ENCODE measurements at regions not wholly inside any gene's neighbourhood (a gene's known extent, or its start where the extent isn't known, plus 50 kb on each side); places are given as distances from the start of the nearest gene placed in this dataset.

DNA sequence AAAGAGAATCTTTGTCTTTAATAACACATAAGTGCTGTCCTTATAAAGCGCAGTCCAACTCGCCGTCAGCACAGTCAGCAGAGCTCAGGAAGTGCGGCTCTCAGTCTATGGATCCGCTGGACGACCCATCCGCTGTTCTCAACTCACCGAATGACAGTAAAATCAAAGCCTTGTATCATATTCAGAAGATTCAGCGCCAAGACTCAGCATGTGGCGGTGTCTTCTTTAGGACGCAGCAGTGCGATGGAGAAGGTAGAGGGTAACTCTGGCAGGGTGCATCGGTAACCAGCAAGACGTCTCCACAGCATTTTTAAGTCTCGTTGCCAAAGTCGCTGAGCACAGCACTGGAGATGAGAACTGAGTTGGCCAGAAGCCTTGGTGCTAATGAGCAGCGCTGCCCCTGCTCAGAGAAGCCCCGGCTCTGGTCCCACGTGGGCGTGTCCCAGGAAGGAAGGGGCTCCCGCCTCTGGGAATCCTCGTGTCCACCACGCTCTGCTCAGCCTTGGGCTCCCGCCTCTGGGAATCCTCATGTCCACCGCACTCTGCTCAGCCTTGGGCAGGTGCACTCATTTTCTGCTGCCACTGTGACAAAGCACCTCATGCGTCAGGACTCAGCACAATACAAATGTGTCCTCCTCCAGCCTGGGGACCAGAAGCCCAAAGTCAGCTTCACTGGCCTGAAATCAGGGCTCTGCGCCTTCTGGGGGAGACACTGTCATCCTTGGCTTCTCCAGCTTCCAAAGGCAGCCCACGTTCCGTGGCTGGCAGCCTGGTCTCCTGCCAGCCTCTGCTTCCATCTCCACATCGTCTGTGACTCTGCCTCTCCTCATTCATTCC is 238.0 kb upstream of the SALL3 start:
- no peak overlapping the region for H3K4me3 ChIP-seq (ENCODE audit: insufficient read depth in 1 of 2, low read depth in 1 of 2, low read length in 2 of 2)
- H3K23ac ChIP-seq (ENCODE audit: low read length in 2 of 2), result no peak overlapping the region
- no peak overlapping the region for H2BK5ac ChIP-seq (ENCODE audit: low read depth, low read length, poor library complexity, severe bottlenecking)

DNA sequence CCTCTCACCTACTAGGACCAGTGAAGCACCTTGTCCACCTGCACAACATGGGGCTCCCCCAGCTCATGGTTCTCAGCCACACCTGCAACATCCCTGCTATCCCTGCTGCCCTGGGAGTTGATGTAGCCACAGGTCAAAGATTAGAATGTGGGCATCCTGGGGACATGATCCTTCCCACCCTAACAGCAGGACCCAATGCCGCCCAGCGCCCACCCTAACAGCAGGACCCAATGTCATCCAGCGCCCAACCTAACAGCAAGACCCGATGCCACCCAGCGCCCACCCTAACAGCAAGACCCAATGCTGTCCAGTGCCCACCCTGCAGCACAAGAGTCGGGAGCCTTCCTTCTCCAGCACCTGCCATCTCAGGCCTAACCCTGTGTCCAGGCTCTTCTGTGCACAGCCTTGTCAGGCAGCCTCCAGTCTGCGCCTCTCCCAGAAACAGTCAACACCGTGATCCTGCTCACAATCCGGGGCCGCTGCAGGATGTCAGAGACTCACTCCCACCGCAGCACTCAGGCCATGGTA is 237.3 kb upstream of the SALL3 start:
- Histone ChIP-seq H3K14ac (ENCODE audit: low read length in 2 of 2) (no peak overlapping the region), H4K8ac (ENCODE audit: low read length) (no peak overlapping the region), H2BK15ac (ENCODE audit: low read depth, poor library complexity, severe bottlenecking) (no peak overlapping the region), H4K91ac (ENCODE audit: low read length) (no peak overlapping the region), H3K4ac (ENCODE audit: low read depth in 1 of 2, low read length in 2 of 2) (no peak overlapping the region), H2AK5ac (ENCODE audit: low read length, severe bottlenecking) (no peak overlapping the region), H3K4me3 (ENCODE audit: insufficient read depth in 1 of 2, low read depth in 1 of 2, low read length in 2 of 2) (no peak overlapping the region), H2BK5ac (ENCODE audit: low read depth, low read length, poor library complexity, severe bottlenecking) (no peak overlapping the region), H3K27me3 (ENCODE audit: control insufficient read depth in 1 of 2, insufficient read depth in 1 of 2, low read length in 2 of 2) (no peaks in the 10 kb centered on the region), H3K9ac (ENCODE audit: low read length) (no peak overlapping the region), H2BK12ac (ENCODE audit: low read length in 2 of 2) (no peak overlapping the region), H3K18ac (ENCODE audit: low read depth in 1 of 2, low read length in 2 of 2) (no peak overlapping the region), H3K79me1 (replicated peaks; ENCODE audit: low read length, poor library complexity, severe bottlenecking) (no peaks in the 10 kb centered on the region), H3K4me1 (ENCODE audit: control insufficient read depth, insufficient read depth, low read depth, low read length) (no peaks in the 10 kb centered on the region), H2BK120ac (ENCODE audit: low read depth, low read length) (no peak overlapping the region), H3K23ac (ENCODE audit: low read length in 2 of 2) (no peak overlapping the region), H3K4me2 (ENCODE audit: low read length, poor library complexity, severe bottlenecking) (no peak overlapping the region), H3K9me3 (ENCODE audit: control insufficient read depth, low read length) (peaks cover 5% of the 10 kb centered on the region), H3K36me3 (ENCODE audit: control insufficient read depth in 1 of 2, insufficient read depth in 2 of 2, low read depth in 1 of 2, low read length in 2 of 2) (no peaks in the 10 kb centered on the region), H2AFZ (ENCODE audit: low read depth, low read length) (no peak overlapping the region), H3K27ac (ENCODE audit: low read length, poor library complexity, severe bottlenecking) (no peak overlapping the region)
- DNase-seq, result no peak
- 79% methylated on average over 11 of the region's 11 CpGs for WGBS

More for the DNA sequence above, 238.0 kb upstream of the SALL3 start:
- H2BK12ac ChIP-seq (ENCODE audit: low read length in 2 of 2), result no peak overlapping the region
- no peak overlapping the region for H3K18ac ChIP-seq (ENCODE audit: low read depth in 1 of 2, low read length in 2 of 2)
- no peak overlapping the region for H2BK15ac ChIP-seq (ENCODE audit: low read depth, poor library complexity, severe bottlenecking)
- H2BK120ac ChIP-seq (ENCODE audit: low read depth, low read length), result no peak overlapping the region
- no peaks in the 10 kb centered on the region for H3K27me3 ChIP-seq (ENCODE audit: control insufficient read depth in 1 of 2, insufficient read depth in 1 of 2, low read length in 2 of 2)
- no peaks in the 10 kb centered on the region for H3K36me3 ChIP-seq (ENCODE audit: control insufficient read depth in 1 of 2, insufficient read depth in 2 of 2, low read depth in 1 of 2, low read length in 2 of 2)
- no peak overlapping the region for H4K8ac ChIP-seq (ENCODE audit: low read length)
- H3K9me3 ChIP-seq (ENCODE audit: control insufficient read depth, low read length), result peaks cover 5% of the 10 kb centered on the region
- no peak overlapping the region for H3K14ac ChIP-seq (ENCODE audit: low read length in 2 of 2)
- no peak overlapping the region for H2AFZ ChIP-seq (ENCODE audit: low read depth, low read length)
- no peak overlapping the region for H3K9ac ChIP-seq (ENCODE audit: low read length)
- H3K79me1 ChIP-seq (replicated peaks; ENCODE audit: low read length, poor library complexity, severe bottlenecking), result no peaks in the 10 kb centered on the region
- no peak overlapping the region for H3K4me2 ChIP-seq (ENCODE audit: low read length, poor library complexity, severe bottlenecking)
- H3K27ac ChIP-seq (ENCODE audit: low read length, poor library complexity, severe bottlenecking), result no peak overlapping the region
- H3K4me1 ChIP-seq (ENCODE audit: control insufficient read depth, insufficient read depth, low read depth, low read length), result no peaks in the 10 kb centered on the region
- WGBS, result 81% methylated on average over 30 of the region's 30 CpGs
- no peak overlapping the region for H3K4ac ChIP-seq (ENCODE audit: low read depth in 1 of 2, low read length in 2 of 2)
- DNase-seq, result no peak
- H4K91ac ChIP-seq (ENCODE audit: low read length), result no peak overlapping the region
- H2AK5ac ChIP-seq (ENCODE audit: low read length, severe bottlenecking), result no peak overlapping the region

DNA sequence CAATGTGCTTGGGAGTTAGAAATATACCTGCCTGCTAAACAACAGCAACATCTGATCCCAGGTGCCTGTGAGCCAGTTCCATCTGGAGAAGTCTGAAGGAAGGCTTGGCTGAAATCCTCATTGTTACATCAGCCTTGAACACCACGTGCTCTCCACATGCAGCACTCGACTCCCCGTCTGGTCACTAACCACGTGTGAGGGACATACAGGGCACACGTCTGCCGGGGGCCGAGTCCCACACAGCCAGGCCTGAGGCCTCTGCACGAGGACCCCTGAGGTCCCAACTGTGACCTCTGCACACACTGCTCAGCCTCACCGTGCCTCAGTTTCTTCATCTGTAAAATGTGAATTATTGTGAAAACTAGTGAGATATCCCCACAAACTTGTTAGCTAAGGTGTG is 236.5 kb upstream of the SALL3 start:
- Histone ChIP-seq H2AK5ac (ENCODE audit: low read length, severe bottlenecking) (no peak overlapping the region), H3K9ac (ENCODE audit: low read length) (no peak overlapping the region), H2BK5ac (ENCODE audit: low read depth, low read length, poor library complexity, severe bottlenecking) (no peak overlapping the region), H3K27me3 (ENCODE audit: control insufficient read depth in 1 of 2, insufficient read depth in 1 of 2, low read length in 2 of 2) (no peaks in the 10 kb centered on the region), H2BK12ac (ENCODE audit: low read length in 2 of 2) (no peak overlapping the region), H3K27ac (ENCODE audit: low read length, poor library complexity, severe bottlenecking) (no peak overlapping the region), H3K23ac (ENCODE audit: low read length in 2 of 2) (no peak overlapping the region), H2AFZ (ENCODE audit: low read depth, low read length) (no peak overlapping the region), H3K4ac (ENCODE audit: low read depth in 1 of 2, low read length in 2 of 2) (no peak overlapping the region), H3K4me1 (ENCODE audit: control insufficient read depth, insufficient read depth, low read depth, low read length) (no peaks in the 10 kb centered on the region), H3K79me1 (replicated peaks; ENCODE audit: low read length, poor library complexity, severe bottlenecking) (no peaks in the 10 kb centered on the region), H3K4me3 (ENCODE audit: insufficient read depth in 1 of 2, low read depth in 1 of 2, low read length in 2 of 2) (no peak overlapping the region), H3K36me3 (ENCODE audit: control insufficient read depth in 1 of 2, insufficient read depth in 2 of 2, low read depth in 1 of 2, low read length in 2 of 2) (no peaks in the 10 kb centered on the region), H3K18ac (ENCODE audit: low read depth in 1 of 2, low read length in 2 of 2) (no peak overlapping the region), H4K8ac (ENCODE audit: low read length) (no peak overlapping the region), H4K91ac (ENCODE audit: low read length) (no peak overlapping the region), H2BK15ac (ENCODE audit: low read depth, poor library complexity, severe bottlenecking) (no peak overlapping the region), H2BK120ac (ENCODE audit: low read depth, low read length) (no peak overlapping the region), H3K9me3 (ENCODE audit: control insufficient read depth, low read length) (peaks cover 5% of the 10 kb centered on the region), H3K14ac (ENCODE audit: low read length in 2 of 2) (no peak overlapping the region), H3K4me2 (ENCODE audit: low read length, poor library complexity, severe bottlenecking) (no peak overlapping the region)
- 91% methylated on average over 6 of the region's 9 CpGs for WGBS
- no peak for DNase-seq

DNA sequence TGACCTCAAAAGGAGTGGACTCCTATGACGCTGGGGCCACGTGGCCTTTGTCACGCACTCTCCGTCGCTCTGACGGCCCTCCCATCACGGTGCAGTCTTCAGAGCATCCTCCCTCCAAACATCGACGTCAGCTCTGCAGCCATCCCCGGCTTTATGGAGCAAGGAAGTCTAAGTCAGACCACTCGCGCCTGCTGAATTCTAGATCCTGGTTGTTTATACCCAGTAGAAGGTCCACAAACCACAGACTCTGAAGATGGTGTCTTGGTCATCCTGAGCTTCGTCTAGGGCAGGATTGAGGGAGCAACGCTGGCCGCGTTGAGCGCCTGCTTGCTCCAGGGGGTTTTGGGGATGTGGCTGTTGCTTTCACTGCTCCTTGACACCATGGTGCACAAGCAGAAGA is 228.0 kb upstream of the SALL3 start:
- Histone ChIP-seq H3K4me3 (ENCODE audit: insufficient read depth in 1 of 2, low read depth in 1 of 2, low read length in 2 of 2) (no peak overlapping the region), H2BK15ac (ENCODE audit: low read depth, poor library complexity, severe bottlenecking) (no peak overlapping the region), H3K79me1 (replicated peaks; ENCODE audit: low read length, poor library complexity, severe bottlenecking) (no peaks in the 10 kb centered on the region), H3K9ac (ENCODE audit: low read length) (no peak overlapping the region), H3K4ac (ENCODE audit: low read depth in 1 of 2, low read length in 2 of 2) (no peak overlapping the region), H3K4me1 (ENCODE audit: control insufficient read depth, insufficient read depth, low read depth, low read length) (no peaks in the 10 kb centered on the region), H2BK5ac (ENCODE audit: low read depth, low read length, poor library complexity, severe bottlenecking) (no peak overlapping the region), H2AK5ac (ENCODE audit: low read length, severe bottlenecking) (no peak overlapping the region), H3K23ac (ENCODE audit: low read length in 2 of 2) (no peak overlapping the region), H3K18ac (ENCODE audit: low read depth in 1 of 2, low read length in 2 of 2) (no peak overlapping the region), H3K27ac (ENCODE audit: low read length, poor library complexity, severe bottlenecking) (no peak overlapping the region), H3K9me3 (ENCODE audit: control insufficient read depth, low read length) (peaks cover 2% of the 10 kb centered on the region), H2BK120ac (ENCODE audit: low read depth, low read length) (no peak overlapping the region), H4K8ac (ENCODE audit: low read length) (no peak overlapping the region), H3K36me3 (ENCODE audit: control insufficient read depth in 1 of 2, insufficient read depth in 2 of 2, low read depth in 1 of 2, low read length in 2 of 2) (no peaks in the 10 kb centered on the region), H3K27me3 (ENCODE audit: control insufficient read depth in 1 of 2, insufficient read depth in 1 of 2, low read length in 2 of 2) (no peaks in the 10 kb centered on the region), H2AFZ (ENCODE audit: low read depth, low read length) (no peak overlapping the region), H4K91ac (ENCODE audit: low read length) (no peak overlapping the region), H3K4me2 (ENCODE audit: low read length, poor library complexity, severe bottlenecking) (no peak overlapping the region), H3K14ac (ENCODE audit: low read length in 2 of 2) (no peak overlapping the region), H2BK12ac (ENCODE audit: low read length in 2 of 2) (no peak overlapping the region)
- no peak for DNase-seq
- WGBS, result 86% methylated on average over 17 of the region's 17 CpGs

Data from mesenchymal stem cell (in vitro differentiated cells and primary cell).